ENCODE measurements at regions not wholly inside any gene's neighbourhood (a gene's known extent, or its start where the extent isn't known, plus 50 kb on each side); places are given as distances from the start of the nearest gene placed in this dataset.
"Not testable (repeated sequence)": the region's sequence is repeated elsewhere in the genome, so short reads cannot be mapped to it uniquely, and the experiment has no call there.

GRCh38 chr14:71165121-71166031 is 258.1 kb downstream of the PCNX1 start:
- peaks cover 0 to 32% (median 9%) of the 10 kb centered on the region in 6 donors for H3K4me1 ChIP-seq
- peak overlapping the region in 5 of 8 donors; percentile 2 to 65 (median 55) for H3K27ac ChIP-seq
- peak; percentile 73 for DNase-seq
- H3K36me3 ChIP-seq: no peaks in the 10 kb centered on the region
- no peak overlapping the region for H3K4me3 ChIP-seq
- peaks cover 0 to 9% (median 0%) of the 10 kb centered on the region in 7 donors for H3K27me3 ChIP-seq (replicated peaks in 1 of 7)
- peaks cover 0 to 6% (median 0%) of the 10 kb centered on the region in 8 donors for H3K9me3 ChIP-seq
- intact Hi-C loops (cut with DNase I; ENCODE audit: low total_unique reads): no loop called here
- WGBS, 5 donors: 41 to 66% (median 50%) methylated on average over 14 to 15 of the region's 15 CpGs
- TF ChIP-seq CTCF (IDR thresholded peaks at IDR 0.05 in 8 of 11, conservative IDR thresholded peaks at IDR 0.05 in 3 of 11): no peak
- TF ChIP-seq POLR2AphosphoS5 (IDR thresholded peaks at IDR 0.05): peak in 1 of 3 donors; percentile 65

- Histone ChIP-seq H3K4me3 (no peak overlapping the region), H3K36me3 (no peaks in the 10 kb centered on the region), H3K27ac (peak overlapping the region in 4 of 8 donors; percentile 49 to 65 (median 58)), H3K27me3 (replicated peaks in 1 of 7) (peaks cover 0 to 9% (median 0%) of the 10 kb centered on the region in 7 donors), H3K9me3 (no peaks in the 10 kb centered on the region), H3K4me1 (peaks cover 0 to 32% (median 9%) of the 10 kb centered on the region in 6 donors)
- intact Hi-C loops (cut with DNase I; ENCODE audit: low total_unique reads): no loop called here
- 59 to 74% (median 65%) methylated on average over 3 of the region's 3 CpGs for WGBS, 5 donors
- DNase-seq: no peak
- no peak for TF ChIP-seq POLR2AphosphoS5 (IDR thresholded peaks at IDR 0.05)
- TF ChIP-seq CTCF (IDR thresholded peaks at IDR 0.05 in 8 of 11, conservative IDR thresholded peaks at IDR 0.05 in 3 of 11): peak in 8 of 11 experiments; percentile 11 to 59 (median 40)
- TF ChIP-seq POLR2A (IDR thresholded peaks at IDR 0.05): no peak
These were observed 259.1 kb downstream of the PCNX1 start for GRCh38 chr14:71166180-71166837.

GRCh38 chr14:71167325-71167950 is 260.2 kb downstream of the PCNX1 start:
- H3K4me1 ChIP-seq: peaks cover 0 to 32% (median 9%) of the 10 kb centered on the region in 6 donors
- peak; percentile 69 for DNase-seq
- H3K36me3 ChIP-seq; H3K27ac ChIP-seq; H3K4me3 ChIP-seq; H3K27me3 ChIP-seq (replicated peaks in 1 of 7); H3K9me3 ChIP-seq; intact Hi-C loops (cut with DNase I; ENCODE audit: low total_unique reads): not testable (repeated sequence)
- WGBS, 5 donors: 94 to 98% (median 96%) methylated on average over 29 to 48 of the region's 48 CpGs

- H3K9me3 ChIP-seq; intact Hi-C loops (cut with DNase I; ENCODE audit: low total_unique reads); DNase-seq; H3K27me3 ChIP-seq (replicated peaks in 1 of 7); H3K27ac ChIP-seq; H3K36me3 ChIP-seq: not testable (repeated sequence)
- peak overlapping the region in 2 of 8 donors; percentile 13 to 50 for H3K4me3 ChIP-seq
- peaks cover 0 to 32% (median 9%) of the 10 kb centered on the region in 6 donors for H3K4me1 ChIP-seq
- WGBS, 5 donors: 19 to 56% (median 27%) methylated on average over 12 to 14 of the region's 14 CpGs
These were observed 260.9 kb downstream of the PCNX1 start for GRCh38 chr14:71168161-71168560.
